GM18867 (cell line): ENCODE measurements at regions not wholly inside any gene's neighbourhood (a gene's known extent, or its start where the extent isn't known, plus 50 kb on each side); places are given as distances from the start of the nearest gene placed in this dataset.
A peak's percentile ranks its signal among the peaks of the same experiment; 100 is the strongest.

Experiments
- ATAC-seq: cut with Tn5 transposase; IDR thresholded peaks from one replicate; pipeline ENCODE4 v1.9.1; 2021; ENCODE audit warnings: mild to moderate bottlenecking, moderate library complexity; ENCODE audit not compliant: unreplicated experiment

GRCh38 chr1:70874818-70875217, 172.8 kb downstream of the PTGER3 start:
- no peak for ATAC-seq

GRCh38 chr1:70877343-70877742, 170.3 kb downstream of the PTGER3 start:
- ATAC-seq, result no peak

GRCh38 chr1:70887936-70888335, 159.7 kb downstream of the PTGER3 start:
- ATAC-seq, result no peak

GRCh38 chr1:70888722-70889121, 158.9 kb downstream of the PTGER3 start:
- no peak for ATAC-seq

GRCh38 chr1:70890408-70890807, 157.2 kb downstream of the PTGER3 start:
- no peak for ATAC-seq

GRCh38 chr1:70891051-70891843, 156.4 kb downstream of the PTGER3 start:
- no peak for ATAC-seq

GRCh38 chr1:70892140-70892539, 155.5 kb downstream of the PTGER3 start:
- ATAC-seq, result no peak

- ATAC-seq, result no peak
Observed at GRCh38 chr1:70892930-70893329, 154.7 kb downstream of the PTGER3 start.

- no peak for ATAC-seq
Observed at GRCh38 chr1:70893381-70893780, 154.2 kb downstream of the PTGER3 start.

- ATAC-seq, result no peak
Observed at GRCh38 chr1:70895531-70895930, 152.1 kb downstream of the PTGER3 start.

GRCh38 chr1:70896224-70896623, 151.4 kb downstream of the PTGER3 start:
- no peak for ATAC-seq

- ATAC-seq, result no peak
Observed at GRCh38 chr1:70897273-70897672, 150.3 kb downstream of the PTGER3 start.

GRCh38 chr1:70899735-70900134, 147.9 kb downstream of the PTGER3 start:
- no peak for ATAC-seq

GRCh38 chr1:70902211-70902610, 145.4 kb downstream of the PTGER3 start:
- no peak for ATAC-seq

GRCh38 chr1:70906800-70907199, 140.8 kb downstream of the PTGER3 start:
- ATAC-seq, result no peak

GRCh38 chr1:70907563-70908310, 139.9 kb downstream of the PTGER3 start:
- no peak for ATAC-seq

- ATAC-seq, result no peak
Observed at GRCh38 chr1:70909262-70909822, 138.3 kb downstream of the PTGER3 start.

- peak; percentile 81 for ATAC-seq
Observed at GRCh38 chr1:70910013-70910412, 137.6 kb downstream of the PTGER3 start.

- ATAC-seq, result no peak
Observed at GRCh38 chr1:70911861-70912260, 135.8 kb downstream of the PTGER3 start.

GRCh38 chr1:70914224-70914623, 133.4 kb downstream of the PTGER3 start:
- ATAC-seq, result no peak

- ATAC-seq, result no peak
Observed at GRCh38 chr1:70915258-70916033, 132.2 kb downstream of the PTGER3 start.
